Stimulated activated CD8-positive, alpha-beta memory T cell treated with anti-CD3 and anti-CD28 coated beads, Interleukin-12 subunit alpha, Interleukin-12 subunit beta, amount 100 ng/mL, for 1 hour (primary cell): ENCODE measurements at regions not wholly inside any gene's neighbourhood (a gene's known extent, or its start where the extent isn't known, plus 50 kb on each side); places are given as distances from the start of the nearest gene placed in this dataset.
"Not testable (repeated sequence)": the region's sequence is repeated elsewhere in the genome, so short reads cannot be mapped to it uniquely, and the experiment has no call there.

Experiments
- DNase-seq: peaks from one replicate; pipeline ENCODE4 v3.0.0-alpha.2; 2020; ENCODE audit warnings: low read depth

DNA sequence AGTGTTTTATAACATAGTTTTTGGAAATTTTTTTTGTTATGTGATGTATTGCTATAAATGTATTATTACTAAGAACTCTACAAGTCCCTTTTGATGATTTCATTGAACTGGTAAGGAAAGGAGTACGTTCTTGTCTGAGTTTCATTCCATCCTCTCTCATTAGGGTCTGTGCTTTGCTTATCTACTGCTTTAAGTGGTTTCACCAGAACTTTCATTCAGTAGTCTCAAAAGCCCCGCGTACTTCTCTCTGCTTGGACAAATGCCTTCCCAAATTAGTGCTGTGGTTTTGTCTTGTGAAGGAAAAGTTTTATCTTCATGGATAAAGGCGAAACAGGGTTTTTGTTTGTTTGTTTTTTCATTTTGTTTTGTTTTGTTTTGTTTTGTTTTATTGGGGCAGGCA lies 469.8 kb upstream of the WWC1 start:
- DNase-seq: no peak

DNA sequence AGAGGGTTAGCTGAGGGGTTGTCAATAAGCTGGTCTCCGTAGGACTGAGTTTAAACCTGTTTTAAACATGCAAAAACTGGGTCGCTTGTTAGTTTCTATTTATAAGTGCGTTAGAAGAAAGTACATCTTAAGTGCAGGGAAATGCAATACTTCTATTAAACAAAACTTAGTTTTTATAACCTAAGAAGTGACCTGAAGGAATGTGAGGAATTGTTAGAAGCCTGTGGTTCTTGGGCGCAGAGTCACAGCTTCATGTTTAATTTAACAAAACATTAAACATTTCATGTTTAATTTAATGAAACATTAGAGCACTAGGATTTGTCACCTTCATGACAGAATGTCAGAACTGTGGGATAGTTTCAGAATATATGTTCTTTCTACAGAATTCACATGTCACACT lies 469.2 kb upstream of the WWC1 start:
- DNase-seq: no peak

DNA sequence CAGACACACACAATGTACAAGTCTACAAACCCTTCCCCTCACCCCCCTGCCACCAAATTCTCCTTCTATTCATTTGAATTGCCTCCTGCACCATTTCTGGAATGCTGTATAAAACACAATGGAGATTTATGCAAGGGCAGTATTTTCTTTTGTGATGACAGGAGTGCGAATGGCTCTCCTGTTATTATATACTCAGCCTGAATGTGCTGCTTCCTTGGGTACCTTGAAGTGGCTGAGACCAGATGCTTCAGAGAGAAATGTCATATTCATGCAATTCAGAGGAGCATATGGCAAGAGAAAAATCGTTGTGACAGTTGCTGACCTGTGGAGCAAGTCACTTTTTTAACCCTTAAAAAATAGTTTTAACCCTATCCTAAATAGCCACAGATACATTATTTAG lies 468.0 kb upstream of the WWC1 start:
- no peak for DNase-seq

DNA sequence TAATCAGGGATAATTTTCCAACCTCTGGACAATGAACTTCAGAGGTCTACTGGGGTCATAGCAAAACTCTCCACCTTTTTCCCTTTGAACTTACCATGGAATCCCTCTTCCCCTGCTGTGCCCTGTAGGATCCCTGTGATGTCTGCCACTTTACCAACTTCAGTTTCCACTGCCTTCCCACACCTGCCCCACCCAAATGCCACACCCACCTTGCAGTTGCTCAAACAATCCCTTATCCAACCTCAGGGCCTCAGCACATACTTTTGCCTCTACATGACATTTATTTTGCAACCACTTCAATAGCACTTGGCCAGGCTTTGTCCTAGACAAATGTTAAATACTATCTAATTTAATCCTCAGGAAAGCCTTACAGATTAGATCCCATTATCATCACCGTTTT lies 463.7 kb upstream of the WWC1 start:
- DNase-seq: no peak

DNA sequence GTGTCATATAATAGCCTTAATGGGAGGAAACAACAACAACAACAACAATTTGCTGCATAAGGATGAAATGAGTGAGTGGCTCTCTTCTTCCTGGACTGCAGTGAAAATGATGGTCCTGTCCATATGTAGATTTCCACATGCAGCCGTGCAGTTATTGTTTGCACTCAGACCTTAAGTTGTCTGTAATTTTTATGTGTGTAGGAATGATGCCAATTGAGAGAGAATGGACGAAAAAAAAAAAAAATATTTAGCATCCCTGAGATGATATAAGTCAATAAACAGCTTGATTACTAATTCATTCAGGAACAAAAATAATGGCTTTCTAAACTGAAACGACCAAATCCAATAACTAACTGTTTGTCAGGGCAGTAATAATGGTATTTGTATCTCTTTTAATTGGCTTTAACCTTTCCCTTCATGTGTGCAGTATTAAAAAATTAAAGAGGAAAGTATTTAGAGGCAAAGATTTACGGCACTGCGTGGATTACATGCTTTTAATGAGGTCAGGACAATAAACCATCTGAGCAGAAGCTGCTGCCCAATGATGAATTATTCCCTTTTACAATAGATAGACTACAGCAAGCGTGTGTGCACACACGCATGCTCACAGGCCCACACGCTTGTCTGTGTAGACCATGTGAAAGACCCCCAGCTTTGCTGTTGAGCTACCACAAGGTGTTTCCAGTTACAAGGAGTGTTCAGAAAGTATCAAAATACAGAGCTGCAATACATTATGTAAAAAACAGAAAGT lies 459.5 kb upstream of the WWC1 start:
- DNase-seq: no peak

DNA sequence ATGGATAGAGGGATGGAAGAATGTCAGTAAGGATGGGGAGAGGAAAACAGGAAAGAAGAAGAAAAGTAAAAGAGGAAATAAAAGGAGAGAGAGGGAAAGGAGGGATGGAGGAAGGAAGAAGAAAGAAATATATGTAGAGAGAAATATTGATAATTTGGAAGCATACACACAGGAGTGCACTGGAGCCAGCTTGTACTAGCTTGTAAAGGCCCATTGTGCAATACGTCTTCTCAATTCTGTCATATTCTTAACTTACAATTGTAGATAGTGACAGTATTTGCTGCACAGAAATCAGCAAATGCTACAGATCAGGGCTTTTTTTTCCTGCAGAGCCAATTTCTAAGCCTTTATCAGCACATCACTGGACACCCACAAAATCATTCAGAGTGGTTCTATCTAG lies 458.8 kb upstream of the WWC1 start:
- no peak for DNase-seq

DNA sequence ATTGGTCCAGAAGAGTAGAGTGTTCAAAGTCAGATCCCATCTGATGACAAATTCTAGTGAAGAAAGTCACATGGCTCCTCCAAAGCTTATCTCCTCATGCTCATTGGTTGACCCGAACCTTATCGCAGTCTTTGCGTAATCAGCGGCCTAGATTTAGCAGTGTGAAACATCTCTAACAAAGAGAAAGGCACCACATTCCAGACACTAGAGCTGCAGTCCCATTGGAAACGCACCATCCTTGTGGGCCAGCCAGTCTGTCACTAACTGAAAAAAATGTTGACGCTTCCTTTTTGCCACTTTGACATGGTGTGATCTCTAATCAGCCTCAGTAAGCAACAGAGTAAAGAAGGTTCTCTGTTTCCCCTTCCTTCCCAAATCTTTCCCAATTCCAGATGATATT lies 458.0 kb upstream of the WWC1 start:
- DNase-seq: no peak

DNA sequence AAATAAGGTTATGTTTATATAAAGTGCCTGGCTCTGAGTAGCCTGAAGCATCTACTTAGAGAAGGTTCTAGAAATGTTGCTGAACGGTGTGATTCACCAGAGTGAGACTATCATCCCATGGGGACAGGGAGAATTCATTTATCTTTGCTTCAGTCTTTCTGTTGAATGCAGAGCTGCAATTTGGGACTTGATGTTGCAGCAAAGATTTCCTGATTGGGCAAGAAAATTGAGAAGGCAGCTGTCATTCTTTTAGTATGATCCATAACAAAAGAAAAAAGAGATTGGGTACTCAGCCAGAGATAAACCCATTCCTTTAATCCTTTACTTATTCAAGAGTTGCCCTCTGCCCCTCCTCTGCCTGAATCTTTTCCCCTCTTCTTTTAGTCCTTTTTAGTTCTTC lies 456.3 kb upstream of the WWC1 start:
- DNase-seq: no peak

DNA sequence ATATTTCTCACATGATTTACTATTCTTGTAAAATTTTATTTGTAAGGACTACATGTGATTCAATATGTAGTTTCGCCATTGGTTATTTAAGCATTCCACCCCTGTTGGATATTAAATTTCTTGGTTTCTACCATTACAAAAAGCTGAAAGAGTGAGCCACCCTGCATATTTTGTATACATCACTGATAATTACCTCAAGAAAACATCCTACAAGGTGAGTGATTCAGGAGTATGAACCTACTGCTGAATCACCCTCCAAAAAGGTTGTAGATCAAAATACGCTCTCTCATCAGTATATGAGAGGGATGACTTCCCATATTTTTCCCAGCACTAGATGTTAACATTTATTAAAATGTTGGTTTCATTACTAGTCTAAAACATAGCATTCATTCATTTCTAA lies 454.3 kb upstream of the WWC1 start:
- DNase-seq: no peak

DNA sequence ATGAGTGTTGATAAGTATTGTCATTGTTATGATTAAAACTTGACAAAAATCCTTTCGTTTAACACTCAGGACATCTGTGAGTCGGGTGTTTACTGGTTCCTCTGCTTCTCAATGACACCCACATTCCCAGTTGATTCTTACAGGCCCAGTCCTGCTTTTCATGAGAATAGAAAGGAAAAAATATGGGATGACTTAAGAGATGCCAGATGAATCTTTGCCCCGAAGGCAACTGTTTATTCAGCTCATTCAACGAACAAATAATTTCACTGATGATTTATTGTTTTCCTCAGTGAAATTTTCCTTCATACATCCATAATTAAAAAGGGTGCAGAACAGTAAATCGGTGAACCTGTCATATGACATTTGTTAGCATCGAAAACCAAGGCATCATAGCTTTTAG lies 452.4 kb upstream of the WWC1 start:
- no peak for DNase-seq

DNA sequence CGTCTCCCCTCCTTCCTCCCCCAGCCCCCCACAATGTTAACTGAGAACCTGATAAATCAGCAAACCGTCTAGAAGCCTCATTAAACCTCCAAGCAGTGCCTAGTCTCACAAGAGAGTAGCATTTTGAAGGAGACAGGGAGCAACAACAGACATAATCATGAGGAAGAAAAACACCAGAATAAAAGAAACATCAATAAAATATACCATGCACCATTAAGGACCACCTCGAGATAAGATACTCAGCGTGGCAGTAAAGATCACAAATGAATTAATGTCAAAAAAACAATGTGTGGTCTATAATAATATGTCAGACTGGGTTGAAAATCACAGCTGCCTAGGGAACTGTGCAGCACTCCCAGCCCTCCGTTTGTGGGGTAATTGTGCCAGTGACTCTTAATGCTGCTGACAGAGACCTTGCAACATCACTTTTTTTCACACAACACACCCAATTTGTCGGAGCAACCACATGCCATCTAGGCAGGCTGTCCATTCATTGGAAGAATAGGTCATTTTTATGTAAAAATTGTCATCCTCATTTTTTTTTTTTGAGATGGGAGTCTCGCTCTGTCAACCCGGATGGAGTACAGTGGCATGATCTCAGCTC lies 450.8 kb upstream of the WWC1 start:
- DNase-seq: no peak

DNA sequence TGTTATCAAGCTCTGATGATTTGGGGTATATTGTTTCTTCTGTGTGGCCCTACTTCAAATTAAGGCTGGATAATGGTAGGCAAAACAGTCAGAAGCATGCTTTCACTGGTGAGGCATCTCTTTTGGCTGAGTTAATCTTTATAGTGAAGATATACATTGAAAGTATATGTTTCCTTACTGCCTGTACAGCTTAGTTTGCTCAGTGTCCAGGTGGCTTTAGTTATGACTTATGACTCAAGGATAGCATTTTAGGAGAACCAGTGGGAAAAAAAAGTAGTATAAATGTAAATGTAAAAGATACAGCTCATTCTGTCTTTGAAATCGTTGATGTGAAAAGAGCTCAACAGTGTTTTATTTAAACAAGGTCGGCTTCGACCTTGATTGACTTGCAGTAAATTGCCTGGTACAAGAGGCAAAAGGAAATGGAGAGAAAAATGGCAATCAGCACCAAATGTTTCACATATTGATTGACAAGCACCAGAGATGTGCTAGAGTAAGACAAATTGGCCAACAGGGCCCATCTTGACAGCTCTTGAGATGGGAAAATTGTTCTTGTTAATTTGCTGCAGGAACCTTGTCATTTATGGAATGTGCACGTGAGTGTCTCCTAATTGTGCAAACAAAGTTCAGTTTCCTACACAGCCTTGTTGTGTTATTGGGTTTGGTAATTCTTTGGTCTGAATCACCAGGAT lies 447.4 kb upstream of the WWC1 start:
- DNase-seq: no peak

DNA sequence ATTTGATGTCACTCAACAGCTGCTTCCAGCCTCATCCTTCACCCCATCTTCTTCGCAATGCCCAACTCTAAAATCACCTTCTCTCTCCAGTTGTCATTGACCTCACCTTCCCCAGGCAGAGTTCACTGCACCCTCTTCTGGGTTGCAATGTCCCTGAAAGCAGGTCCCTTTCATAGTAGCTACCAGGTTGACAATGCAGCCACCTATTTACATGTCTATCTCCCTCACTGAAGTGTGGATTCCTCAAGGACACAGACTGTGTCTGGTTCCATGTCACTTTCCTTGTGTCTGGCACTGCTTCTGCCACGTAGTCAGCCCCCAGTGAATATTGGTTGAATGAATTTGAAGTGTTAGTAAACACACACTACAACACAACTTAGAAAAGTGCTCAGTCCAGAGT lies 445.5 kb upstream of the WWC1 start:
- no peak for DNase-seq

DNA sequence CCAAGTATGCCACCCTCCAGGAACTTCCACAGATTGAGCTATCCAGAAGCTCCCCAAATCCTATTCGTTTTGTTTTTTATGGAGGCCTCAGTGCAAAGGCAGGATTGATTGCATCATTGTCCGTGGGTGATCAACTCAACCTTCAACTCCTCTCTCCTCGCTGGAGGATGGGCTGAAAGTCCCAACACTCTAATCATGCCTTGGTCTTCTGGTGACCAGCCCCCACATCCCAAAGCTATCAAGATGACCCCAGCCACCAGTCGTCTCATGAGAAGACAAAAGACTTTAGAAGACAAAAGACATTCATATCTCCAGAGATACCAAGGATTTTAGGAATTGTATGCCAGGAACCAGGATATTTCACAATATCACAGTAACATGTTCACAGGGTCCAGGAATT lies 441.6 kb upstream of the WWC1 start:
- no peak for DNase-seq

DNA sequence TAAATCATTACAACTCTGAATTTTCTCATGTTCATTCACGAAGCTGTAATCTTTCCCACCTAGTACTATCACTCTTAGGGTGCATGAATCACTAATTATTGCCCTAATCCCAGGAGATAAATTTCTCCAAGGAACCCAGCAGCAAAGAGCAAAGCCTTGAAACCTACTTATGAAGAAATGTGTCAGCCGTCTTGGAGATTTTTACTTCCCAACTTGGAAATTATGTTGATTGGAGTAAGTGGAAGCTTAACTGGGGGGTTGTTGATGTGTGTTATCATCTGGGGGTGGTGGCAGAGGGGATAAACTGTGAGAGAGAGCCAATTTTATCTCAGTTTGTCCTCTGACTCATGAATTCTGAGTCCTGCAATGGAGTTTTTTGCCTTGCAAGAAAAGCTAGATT lies 440.5 kb upstream of the WWC1 start:
- DNase-seq: no peak

DNA sequence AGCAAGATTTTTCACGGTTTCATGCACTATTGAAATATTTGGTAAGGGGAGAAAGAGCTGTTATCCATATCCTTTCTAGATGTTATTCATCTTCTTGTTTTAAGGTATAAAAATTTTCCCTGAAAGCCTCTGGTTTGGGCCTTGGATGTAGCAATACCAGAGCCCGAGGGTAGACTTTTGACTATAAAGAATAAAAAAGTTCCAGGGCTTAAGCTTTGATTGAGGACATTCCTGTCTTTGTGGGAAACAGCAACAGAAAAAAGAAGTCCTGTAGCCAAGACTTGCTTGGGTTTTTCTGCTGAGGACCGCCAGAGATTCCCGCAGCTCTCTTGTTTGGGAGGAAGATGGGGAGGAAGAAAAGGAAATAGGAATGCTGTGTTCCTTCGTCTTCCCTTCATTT lies 440.0 kb upstream of the WWC1 start:
- DNase-seq: no peak

DNA sequence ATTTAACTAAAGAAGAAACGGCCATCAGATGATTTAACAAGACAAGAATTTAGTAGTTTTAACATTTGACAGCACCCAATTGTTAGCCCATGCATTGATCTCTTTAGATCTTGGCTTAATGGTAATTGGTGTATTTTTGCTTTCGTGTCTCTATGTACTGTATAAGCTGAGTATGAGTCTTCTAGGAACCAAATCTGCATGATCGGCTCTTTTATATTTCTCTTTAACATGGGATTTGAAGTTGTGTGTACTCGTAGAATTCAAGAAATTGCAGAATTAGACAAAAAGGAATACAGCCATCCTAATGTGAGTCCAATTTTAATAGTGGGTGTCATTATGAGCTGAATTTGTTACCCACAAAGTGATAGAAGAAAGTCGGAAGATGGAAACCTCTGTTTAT lies 438.9 kb upstream of the WWC1 start:
- no peak for DNase-seq

DNA sequence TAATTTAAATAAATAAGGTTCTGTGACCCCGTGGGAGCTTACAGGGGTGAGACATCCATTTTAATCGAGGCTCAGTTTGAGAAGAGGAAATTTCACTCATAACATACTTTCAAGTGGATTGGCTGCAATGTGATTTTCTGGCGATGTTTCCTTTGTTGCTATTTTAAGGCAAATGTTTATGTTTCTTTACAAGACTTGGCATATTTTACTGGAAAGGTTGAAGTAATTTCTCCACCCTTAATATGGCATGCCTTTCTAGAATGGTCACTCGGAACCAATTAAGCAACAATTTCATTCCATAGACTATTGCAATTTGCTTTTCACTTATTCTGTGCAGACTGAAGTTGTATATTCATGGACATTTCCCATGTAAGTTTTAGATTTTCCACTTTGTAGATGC lies 438.0 kb upstream of the WWC1 start:
- no peak for DNase-seq

DNA sequence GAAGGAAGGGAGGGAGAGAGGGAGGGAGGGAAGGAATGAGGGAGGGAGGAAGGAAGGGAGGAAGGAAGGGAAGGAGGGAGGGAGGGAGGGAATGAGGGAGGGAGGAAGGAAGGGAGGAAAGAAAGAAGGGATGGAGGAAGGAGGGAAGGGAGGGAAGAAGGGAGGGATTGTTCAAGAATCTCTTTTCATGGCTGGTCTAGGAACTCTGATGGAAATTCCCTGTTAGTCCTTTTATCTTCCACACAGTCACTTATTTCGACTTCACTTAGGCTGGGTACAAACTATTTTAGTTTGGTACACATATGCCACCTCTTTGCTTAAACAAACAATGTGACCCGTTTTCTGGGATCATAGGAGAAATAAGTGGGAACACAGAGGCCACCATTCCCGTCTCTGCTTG lies 435.6 kb upstream of the WWC1 start:
- no peak for DNase-seq

DNA sequence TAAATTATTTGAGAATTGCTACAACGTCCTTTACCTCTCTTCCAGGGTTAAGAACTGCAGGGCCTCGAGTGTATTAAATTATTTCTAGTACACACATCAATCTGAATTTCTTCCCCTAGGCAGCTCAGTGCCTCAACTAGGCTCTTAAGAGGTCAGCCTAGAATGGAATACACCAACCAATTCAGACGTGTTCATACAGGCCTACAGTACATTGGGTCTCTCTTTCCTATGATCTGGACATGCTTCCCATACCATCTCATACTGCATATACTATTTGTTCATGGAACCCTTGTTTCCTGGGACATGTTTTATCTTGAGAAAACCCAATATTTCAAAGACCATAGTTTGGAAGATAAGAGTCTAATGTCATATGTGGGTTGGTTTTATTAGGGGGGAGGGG lies 434.1 kb upstream of the WWC1 start:
- DNase-seq: no peak

DNA sequence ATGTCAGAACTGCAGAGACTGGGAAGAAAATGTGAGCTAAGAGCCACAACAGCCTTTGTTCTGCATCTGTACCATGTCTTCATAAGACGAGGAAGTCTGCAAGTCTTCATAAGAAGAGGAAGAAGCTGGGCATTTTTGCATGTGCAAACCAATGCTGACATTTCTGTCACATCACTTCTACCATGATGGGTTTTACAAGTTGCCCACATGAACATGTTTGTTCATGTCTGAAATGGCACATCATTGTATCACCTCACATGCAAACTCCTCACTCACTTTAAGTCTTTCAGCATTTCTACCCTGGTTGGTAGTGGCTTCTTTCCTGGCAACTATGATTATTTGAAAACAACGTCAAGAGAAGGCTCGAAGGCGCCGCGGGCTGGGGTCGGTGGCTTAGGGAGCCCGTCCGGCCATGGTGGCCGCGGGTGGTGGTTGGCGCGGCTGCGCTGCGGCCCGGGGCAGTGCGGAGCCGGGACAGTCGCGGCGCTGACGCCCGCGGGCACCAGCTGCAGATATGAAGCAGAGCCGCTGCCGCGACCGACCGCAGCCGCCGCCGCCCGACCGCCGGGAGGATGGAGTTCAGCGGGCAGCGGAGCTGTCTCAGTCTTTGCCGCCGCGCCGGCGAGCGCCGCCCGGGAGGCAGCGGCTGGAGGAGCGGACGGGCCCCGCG lies 433.1 kb upstream of the WWC1 start:
- not testable (repeated sequence) for DNase-seq

DNA sequence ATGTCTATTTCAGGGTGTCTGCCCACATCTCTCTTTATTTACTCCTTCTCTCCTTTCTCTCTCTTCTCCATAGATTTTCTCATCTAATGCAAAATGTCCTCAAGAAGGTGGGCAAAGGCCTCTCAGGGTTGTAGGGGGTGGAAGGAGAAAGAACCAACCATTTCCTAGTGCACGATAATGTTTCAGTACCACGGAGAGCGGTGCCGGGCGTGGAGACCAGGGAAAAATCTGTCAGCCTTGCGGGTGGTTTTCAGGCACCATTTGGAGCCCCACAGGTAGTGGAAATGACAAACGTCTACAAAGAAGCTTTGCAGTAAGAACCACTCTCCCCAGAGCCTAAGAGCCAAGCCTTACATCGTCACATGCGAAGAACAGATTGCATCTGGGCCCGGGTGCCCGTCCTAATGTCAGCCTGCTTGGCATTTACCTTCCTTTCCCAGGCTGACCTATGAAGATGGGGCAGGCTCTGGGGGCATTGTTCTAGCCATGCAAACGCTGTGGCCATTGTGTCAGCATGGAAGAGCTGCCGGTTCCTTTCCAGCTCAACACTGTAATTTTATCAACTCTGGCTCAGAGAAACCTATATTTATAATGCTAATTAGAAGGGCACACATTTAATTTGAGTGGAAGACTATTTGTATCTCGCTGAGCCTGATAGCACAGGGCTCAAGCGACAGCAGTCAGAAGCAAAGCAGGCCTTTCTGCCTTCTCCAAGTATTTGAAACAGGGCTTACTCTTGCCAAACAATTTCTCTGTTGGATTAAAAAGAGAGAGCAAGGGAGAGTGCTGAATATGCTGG lies 430.1 kb upstream of the WWC1 start:
- no peak for DNase-seq
